BJ (cell line): ENCODE measurements at regions not wholly inside any gene's neighbourhood (a gene's known extent, or its start where the extent isn't known, plus 50 kb on each side); places are given as distances from the start of the nearest gene placed in this dataset.

Experiments used
- CTCF ChIA-PET: fragments of 350-600 bp; formaldehyde crosslinking; extraction: SDS; loops from one replicate; lab custom pipeline; 2021; ENCODE audit warnings: antibody characterized with exemption, inconsistent platforms; lab: Yijun Ruan, JAX
- POLR2A ChIA-PET: fragments of 300-600 bp; sonication (Branson Sonifier 250); formaldehyde crosslinking; extraction: SDS; loops from one replicate; lab custom pipeline; 2021; ENCODE audit warnings: antibody characterized with exemption; lab: Charles Lee
- DNase-seq: peaks from one replicate; pipeline ENCODE4 v3.0.0-alpha.2; 2011; ENCODE audit warnings: low read depth
- H3K27me3 ChIP-seq: 2 replicates; pipeline ENCODE4 v1.6.0; 2011; ENCODE audit warnings: low read length; ENCODE audit not compliant: control insufficient read depth, insufficient read depth
- H3K36me3 ChIP-seq: 2 replicates; pipeline ENCODE4 v1.5.1; 2011; ENCODE audit warnings: low read length; ENCODE audit not compliant: control insufficient read depth, insufficient read depth
- H3K4me3 ChIP-seq: 2 replicates; pipeline ENCODE4 v1.5.1; 2011; ENCODE audit warnings: low read depth, mild to moderate bottlenecking, control low read depth, low read length
- TF ChIP-seq, protein P1 (sequence below): IDR thresholded peaks from 2 replicates; pipeline ENCODE4 v1.5.1; 2011; ENCODE audit warnings: low read depth, mild to moderate bottlenecking, control low read depth, inconsistent platforms, low read length, moderate library complexity; ENCODE audit not compliant: insufficient read depth

DNA sequence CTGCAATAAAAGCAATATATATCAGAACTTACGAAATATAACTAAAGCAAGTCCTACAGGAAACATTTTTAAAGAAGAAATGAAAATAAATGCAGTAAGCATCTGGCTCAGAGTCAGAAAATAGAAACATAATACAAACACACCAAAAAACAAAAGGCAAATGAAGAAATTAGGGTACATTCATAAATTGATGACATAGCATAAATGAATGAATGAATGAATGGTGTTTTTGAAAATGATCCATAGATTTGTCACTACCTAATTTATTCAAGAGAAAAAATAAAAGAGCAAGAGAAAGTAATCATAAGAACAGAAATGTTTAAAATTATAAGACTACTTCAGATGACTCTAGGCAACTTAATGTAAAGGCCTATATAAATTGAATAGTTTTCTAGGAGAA lies 226.1 kb upstream of the CDH20 start:
- POLR2A ChIA-PET = no interaction called here
- CTCF ChIA-PET = no interaction called here
- Histone ChIP-seq H3K36me3 (no peaks in the 10 kb centered on the region), H3K27me3 (no peaks in the 10 kb centered on the region), H3K4me3 (no peak overlapping the region)
- no peak for DNase-seq
- TF ChIP-seq, protein P1, sequence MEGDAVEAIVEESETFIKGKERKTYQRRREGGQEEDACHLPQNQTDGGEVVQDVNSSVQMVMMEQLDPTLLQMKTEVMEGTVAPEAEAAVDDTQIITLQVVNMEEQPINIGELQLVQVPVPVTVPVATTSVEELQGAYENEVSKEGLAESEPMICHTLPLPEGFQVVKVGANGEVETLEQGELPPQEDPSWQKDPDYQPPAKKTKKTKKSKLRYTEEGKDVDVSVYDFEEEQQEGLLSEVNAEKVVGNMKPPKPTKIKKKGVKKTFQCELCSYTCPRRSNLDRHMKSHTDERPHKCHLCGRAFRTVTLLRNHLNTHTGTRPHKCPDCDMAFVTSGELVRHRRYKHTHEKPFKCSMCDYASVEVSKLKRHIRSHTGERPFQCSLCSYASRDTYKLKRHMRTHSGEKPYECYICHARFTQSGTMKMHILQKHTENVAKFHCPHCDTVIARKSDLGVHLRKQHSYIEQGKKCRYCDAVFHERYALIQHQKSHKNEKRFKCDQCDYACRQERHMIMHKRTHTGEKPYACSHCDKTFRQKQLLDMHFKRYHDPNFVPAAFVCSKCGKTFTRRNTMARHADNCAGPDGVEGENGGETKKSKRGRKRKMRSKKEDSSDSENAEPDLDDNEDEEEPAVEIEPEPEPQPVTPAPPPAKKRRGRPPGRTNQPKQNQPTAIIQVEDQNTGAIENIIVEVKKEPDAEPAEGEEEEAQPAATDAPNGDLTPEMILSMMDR = no peak

DNA sequence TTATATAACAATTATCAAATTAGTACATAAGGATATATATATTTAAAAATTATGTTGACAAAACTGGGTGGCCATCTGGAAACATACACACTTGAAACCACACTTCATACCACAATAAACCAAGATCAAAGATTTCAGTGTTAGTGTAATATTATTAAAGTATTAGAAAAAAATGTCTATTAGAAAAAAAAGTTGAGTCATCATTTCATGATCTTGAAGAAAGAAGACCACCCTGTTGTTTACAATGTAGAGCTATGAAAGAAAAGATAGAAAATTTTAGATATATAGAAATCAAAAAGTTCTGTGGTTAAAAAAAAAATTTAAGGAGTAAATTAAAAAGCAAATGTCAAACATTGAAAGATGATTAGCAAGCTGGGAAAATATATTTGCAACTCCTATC lies 224.5 kb upstream of the CDH20 start:
- ChIA-PET POLR2A (no interaction called here), CTCF (no interaction called here)
- H3K36me3 ChIP-seq = no peaks in the 10 kb centered on the region
- no peaks in the 10 kb centered on the region for H3K27me3 ChIP-seq
- no peak overlapping the region for H3K4me3 ChIP-seq
- DNase-seq = no peak
- TF ChIP-seq, protein P1 = no peak

DNA sequence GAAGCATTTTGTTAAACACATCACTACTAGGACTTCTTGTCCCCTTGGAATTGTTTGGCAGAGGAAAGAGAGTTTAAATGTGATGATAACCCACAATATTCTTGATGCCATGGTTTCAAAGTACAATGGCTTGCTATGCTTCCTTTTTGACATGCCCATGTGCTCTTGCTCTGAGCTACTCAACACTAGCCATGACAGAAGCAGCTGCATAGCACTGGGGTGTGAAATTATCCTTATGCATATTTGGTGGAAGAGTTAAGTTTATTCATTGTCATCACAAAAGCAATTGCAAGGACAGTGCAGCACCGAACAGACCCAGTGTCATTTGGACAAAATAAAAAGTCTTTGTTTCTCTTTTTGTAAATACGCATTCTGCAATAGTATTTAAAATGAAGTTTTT lies 209.9 kb upstream of the CDH20 start:
- POLR2A ChIA-PET = no interaction called here

DNA sequence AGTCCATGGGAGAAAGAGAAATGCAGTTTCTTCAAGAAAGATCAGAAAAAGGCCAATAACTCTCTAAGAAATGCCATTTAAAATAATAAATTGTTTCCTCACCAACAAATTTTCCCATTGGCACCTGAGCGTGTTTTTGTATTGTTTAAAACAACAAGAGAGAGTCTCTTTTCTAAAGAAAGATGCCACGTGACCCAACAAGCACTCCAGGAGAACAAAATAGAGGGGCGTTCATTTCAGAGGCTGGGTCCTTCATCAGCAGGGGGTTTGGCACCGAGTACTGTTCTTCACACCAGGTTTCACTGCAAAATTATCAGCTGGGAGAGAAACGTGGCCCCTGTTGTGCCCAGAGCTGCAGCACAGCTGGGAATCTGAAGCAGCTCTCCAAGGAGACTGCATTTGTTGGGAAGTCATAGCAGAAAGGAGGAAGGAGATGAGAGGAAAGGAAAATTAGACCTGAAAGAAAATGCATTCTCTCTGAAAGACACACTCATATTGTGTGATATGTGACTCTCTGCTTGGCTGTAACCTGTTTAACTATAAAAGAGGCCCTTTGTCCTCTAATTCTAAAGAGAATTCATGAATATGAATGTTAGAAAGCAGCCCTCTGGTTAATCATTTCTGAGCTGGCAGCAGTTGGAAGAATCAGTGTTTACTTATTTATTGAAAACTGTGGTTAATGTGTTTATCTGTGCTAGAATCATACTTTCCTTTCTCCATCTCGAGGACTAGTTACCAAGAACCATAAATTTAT lies 205.3 kb upstream of the CDH20 start:
- ChIA-PET POLR2A (no interaction called here), CTCF (no interaction called here)
- no peak overlapping the region for H3K4me3 ChIP-seq
- DNase-seq = no peak
- no peaks in the 10 kb centered on the region for H3K27me3 ChIP-seq
- TF ChIP-seq, protein P1 = no peak
- no peaks in the 10 kb centered on the region for H3K36me3 ChIP-seq

More for the DNA sequence above, 209.9 kb upstream of the CDH20 start:
- DNase-seq = no peak
- Histone ChIP-seq H3K36me3 (no peaks in the 10 kb centered on the region), H3K4me3 (no peak overlapping the region), H3K27me3 (no peaks in the 10 kb centered on the region)
- CTCF ChIA-PET = no interaction called here
- TF ChIP-seq, protein P1 = no peak

DNA sequence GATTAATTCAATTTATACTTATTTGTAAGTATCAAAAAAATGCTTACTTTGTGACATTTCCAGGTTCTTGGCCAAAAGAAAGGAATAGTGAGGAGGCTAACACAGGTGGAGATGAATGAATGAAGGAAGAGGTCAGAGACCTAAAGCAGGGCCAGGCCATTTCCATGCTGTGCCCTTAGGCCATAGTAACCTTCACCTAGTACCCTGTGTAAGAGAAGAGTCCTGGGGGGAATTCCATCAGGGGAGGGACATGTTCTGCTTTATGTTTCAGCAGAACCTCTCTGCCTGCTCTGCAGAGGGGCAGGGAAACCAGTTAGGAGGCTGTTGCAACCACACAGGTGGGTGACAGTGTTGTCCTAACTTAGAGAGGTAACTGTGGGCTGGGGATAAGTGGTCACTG lies 204.2 kb upstream of the CDH20 start:
- ChIA-PET CTCF (no interaction called here), POLR2A (no interaction called here)
- Histone ChIP-seq H3K4me3 (no peak overlapping the region), H3K36me3 (no peaks in the 10 kb centered on the region), H3K27me3 (no peaks in the 10 kb centered on the region)
- TF ChIP-seq, protein P1 = no peak
- no peak for DNase-seq
